ENCODE measurements at regions not wholly inside any gene's neighbourhood (a gene's known extent, or its start where the extent isn't known, plus 50 kb on each side); places are given as distances from the start of the nearest gene placed in this dataset.
A peak's percentile ranks its signal among the peaks of the same experiment; 100 is the strongest.

DNA sequence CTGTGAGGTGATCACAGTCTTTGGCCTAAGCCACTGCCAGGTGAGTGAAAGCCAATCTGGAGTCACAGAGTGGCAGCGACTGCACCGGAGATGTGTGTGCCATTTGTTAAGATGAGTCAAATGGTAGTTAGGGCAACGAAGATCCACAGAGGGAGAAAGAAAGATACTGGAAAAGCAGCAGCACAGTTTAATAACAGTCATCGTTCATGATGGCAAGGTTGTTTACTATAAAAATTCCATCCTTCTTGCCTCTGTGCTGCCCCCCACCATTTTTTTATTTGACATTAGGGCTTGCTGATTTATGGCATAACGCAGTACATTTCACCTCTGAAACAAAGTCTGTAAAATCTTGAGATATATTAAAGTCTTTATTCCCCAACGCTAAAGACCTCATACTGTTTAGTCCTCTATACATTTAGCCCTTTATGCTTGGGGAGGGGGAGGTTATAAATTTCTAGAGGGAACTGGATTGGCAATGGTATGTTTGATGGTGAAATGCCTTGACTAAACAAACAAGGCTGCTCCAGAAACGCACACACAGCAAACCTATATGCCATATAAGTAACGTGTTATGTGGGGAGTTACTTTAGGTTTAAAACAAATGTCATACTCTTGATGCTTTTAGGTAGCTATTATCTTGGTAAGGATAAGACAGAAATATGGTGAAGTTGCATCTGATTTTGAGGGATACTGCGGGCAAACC is 55.8 kb upstream of the ABL1 start:
- Histone ChIP-seq H3K27ac (no peak overlapping the region), H3K27me3 (no peaks in the 10 kb centered on the region), H3K9me3 (no peaks in the 10 kb centered on the region), H3K4me3 (no peak overlapping the region), H3K36me3 (no peaks in the 10 kb centered on the region), H3K4me1 (peaks cover 40% of the 10 kb centered on the region)
- DNase-seq (ENCODE audit: low spot score in 2 of 2) = no peak
- WGBS = 68% methylated on average over 9 of the region's 9 CpGs
- TF ChIP-seq EP300 (IDR thresholded peaks at IDR 0.05) (no peak), POLR2AphosphoS5 (IDR thresholded peaks at IDR 0.05) (no peak), POLR2A (IDR thresholded peaks at IDR 0.05) (no peak), CTCF (IDR thresholded peaks at IDR 0.05) (no peak)

- H3K4me1 ChIP-seq = peaks cover 40% of the 10 kb centered on the region
- H3K27ac ChIP-seq = peak overlapping the region; percentile 81
- H3K27me3 ChIP-seq = no peaks in the 10 kb centered on the region
- no peak for TF ChIP-seq POLR2A (IDR thresholded peaks at IDR 0.05)
- TF ChIP-seq EP300 (IDR thresholded peaks at IDR 0.05) = no peak
- no peak for TF ChIP-seq CTCF (IDR thresholded peaks at IDR 0.05)
- TF ChIP-seq POLR2AphosphoS5 (IDR thresholded peaks at IDR 0.05) = no peak
- H3K9me3 ChIP-seq = no peaks in the 10 kb centered on the region
- H3K36me3 ChIP-seq = no peaks in the 10 kb centered on the region
- DNase-seq (ENCODE audit: low spot score in 2 of 2) = no peak
- WGBS = 69% methylated on average over 4 of the region's 4 CpGs
- H3K4me3 ChIP-seq = peak overlapping the region; percentile 28
Observed at GRCh38 chr9:130780415-130780814, 54.6 kb upstream of the ABL1 start.

GRCh38 chr9:130780865-130781504 is 54.1 kb upstream of the ABL1 start:
- Histone ChIP-seq H3K27ac (peak overlapping the region; percentile 81), H3K9me3 (no peaks in the 10 kb centered on the region), H3K27me3 (no peaks in the 10 kb centered on the region), H3K36me3 (no peaks in the 10 kb centered on the region), H3K4me1 (peaks cover 40% of the 10 kb centered on the region), H3K4me3 (peak overlapping the region; percentile 28)
- TF ChIP-seq EP300 (IDR thresholded peaks at IDR 0.05) (peak; percentile 39), POLR2AphosphoS5 (IDR thresholded peaks at IDR 0.05) (peak in 2 of 3 donors; percentile 72 to 82), POLR2A (IDR thresholded peaks at IDR 0.05) (peak in 1 of 2 donors; percentile 86), CTCF (IDR thresholded peaks at IDR 0.05) (no peak)
- 24% methylated on average over 9 of the region's 9 CpGs for WGBS
- DNase-seq (ENCODE audit: low spot score in 2 of 2) = peak in 1 of 2 donors; percentile 78

GRCh38 chr9:130781569-130781968 is 53.5 kb upstream of the ABL1 start:
- Histone ChIP-seq H3K4me1 (peaks cover 40% of the 10 kb centered on the region), H3K9me3 (no peaks in the 10 kb centered on the region), H3K36me3 (no peaks in the 10 kb centered on the region), H3K27me3 (no peaks in the 10 kb centered on the region), H3K4me3 (peak overlapping the region; percentile 28), H3K27ac (peak overlapping the region; percentile 81)
- TF ChIP-seq CTCF (IDR thresholded peaks at IDR 0.05) = no peak
- TF ChIP-seq EP300 (IDR thresholded peaks at IDR 0.05) = no peak
- no peak for TF ChIP-seq POLR2A (IDR thresholded peaks at IDR 0.05)
- TF ChIP-seq POLR2AphosphoS5 (IDR thresholded peaks at IDR 0.05) = no peak
- WGBS = 87% methylated on average over 1 of the region's 1 CpG
- no peak for DNase-seq (ENCODE audit: low spot score in 2 of 2)

- Histone ChIP-seq H3K9me3 (no peaks in the 10 kb centered on the region), H3K27me3 (no peaks in the 10 kb centered on the region), H3K36me3 (no peaks in the 10 kb centered on the region), H3K4me3 (no peak overlapping the region), H3K4me1 (peaks cover 40% of the 10 kb centered on the region), H3K27ac (peak overlapping the region; percentile 81)
- TF ChIP-seq POLR2AphosphoS5 (IDR thresholded peaks at IDR 0.05) (no peak), EP300 (IDR thresholded peaks at IDR 0.05) (no peak), CTCF (IDR thresholded peaks at IDR 0.05) (no peak), POLR2A (IDR thresholded peaks at IDR 0.05) (no peak)
- DNase-seq (ENCODE audit: low spot score in 2 of 2) = no peak
- 49% methylated on average over 4 of the region's 4 CpGs for WGBS
Observed at GRCh38 chr9:130782886-130783530, 52.0 kb upstream of the ABL1 start.

All from suprapubic skin (tissue), 4 donors.